Gastrocnemius medialis (tissue), 4 donors: ENCODE measurements at regions not wholly inside any gene's neighbourhood (a gene's known extent, or its start where the extent isn't known, plus 50 kb on each side); places are given as distances from the start of the nearest gene placed in this dataset.

Source experiments
- ATAC-seq, 2 donors: fragments of 150-250 bp; one replicate each; pipeline ENCODE4 v1.9.1; 2016
- DNase-seq, 2 donors: peaks; one replicate each; pipeline ENCODE4 v3.0.0-alpha.2; 2019
- H3K27ac ChIP-seq, 4 donors: fragments of 200-600 bp; sonication (generic); 1 replicate in 1 of 4; 2 replicates in 3 of 4; pipeline ENCODE4 v1.5.1; 2016 to 2018; ENCODE audit warnings: mild to moderate bottlenecking in 2 of 4, moderate library complexity in 1 of 4
- H3K27me3 ChIP-seq, 3 donors: fragments of 200-600 bp; sonication (generic) in 2 of 3; 1 replicate in 1 of 3; 2 replicates in 2 of 3; pipeline versions ENCODE4 v1.5.1 to v1.6.0; 2016 to 2019; ENCODE audit warnings: mild to moderate bottlenecking in 1 of 3, moderate library complexity in 1 of 3
- H3K36me3 ChIP-seq, 2 donors: fragments of 200-600 bp; sonication (generic) in 1 of 2; one replicate each; pipeline ENCODE4 v1.5.1; 2017 to 2018
- H3K4me1 ChIP-seq, 2 donors: fragments of 200-600 bp; sonication (generic) in 1 of 2; one replicate each; pipeline ENCODE4 v1.5.1; 2016 to 2017; ENCODE audit warnings: mild to moderate bottlenecking in 2 of 2
- H3K4me3 ChIP-seq, 4 donors: fragments of 200-600 bp; sonication (generic) in 3 of 4; 1 replicate in 1 of 4; 2 replicates in 3 of 4; pipeline ENCODE4 v1.5.1; 2016 to 2019; ENCODE audit warnings: mild to moderate bottlenecking in 2 of 4
- H3K9me3 ChIP-seq, 3 donors: fragments of 200-600 bp; sonication (generic) in 2 of 3; 1 replicate in 1 of 3; 2 replicates in 2 of 3; pipeline ENCODE4 v1.5.1; 2016 to 2019
- CTCF ChIP-seq, 5 experiments: fragments of 450-650 bp in 3 of 5; fragments of 200-600 bp in 2 of 5; sonication (generic) in 2 of 5; IDR thresholded peaks in 4 of 5; conservative IDR thresholded peaks in 1 of 5; 1 replicate in 4 of 5; 2 replicates in 1 of 5; pipeline ENCODE4 v1.5.1; 2016 to 2019; ENCODE audit warnings: antibody characterized with exemption in 5 of 5, mild to moderate bottlenecking in 3 of 5, moderate library complexity in 3 of 5
- POLR2A ChIP-seq, 2 donors: fragments of 450-650 bp; IDR thresholded peaks; one replicate each; pipeline ENCODE4 v1.6.1; 2017; ENCODE audit warnings: antibody characterized with exemption in 2 of 2, mild to moderate bottlenecking in 2 of 2, moderate library complexity in 2 of 2
- in situ Hi-C, 4 donors: fragments of 200-750 bp; cut with MboI; loops; one replicate each; pipeline versions ENCODE4 v1.15.0 to v1.8.0; 2017; ENCODE audit warnings: low sequenced_read_pairs in 4 of 4
- intact Hi-C: fragments of 100-400 bp; cut with DNase I; formaldehyde crosslinking; loops from one replicate; pipeline ENCODE4 v1.15.1; 2023; ENCODE audit warnings: low total_unique reads

GRCh38 chr6:104305206-104305605 lies 554.5 kb downstream of the HACE1 start:
- Histone ChIP-seq H3K9me3 (no peaks in the 10 kb centered on the region), H3K27ac (no peak overlapping the region), H3K4me1 (no peaks in the 10 kb centered on the region), H3K36me3 (no peaks in the 10 kb centered on the region), H3K4me3 (no peak overlapping the region), H3K27me3 (no peaks in the 10 kb centered on the region)
- TF ChIP-seq CTCF (IDR thresholded peaks at IDR 0.05 in 4 of 5, conservative IDR thresholded peaks at IDR 0.05 in 1 of 5), result no peak
- TF ChIP-seq POLR2A (IDR thresholded peaks at IDR 0.05), result no peak
- DNase-seq, result no peak
- no peak for ATAC-seq
- in situ Hi-C loops, result no loop called here
- intact Hi-C loops, result no loop called here

GRCh38 chr6:104301951-104302350 lies 557.8 kb downstream of the HACE1 start:
- DNase-seq, result no peak
- H3K4me3 ChIP-seq, result no peak overlapping the region
- no peaks in the 10 kb centered on the region for H3K27me3 ChIP-seq
- H3K36me3 ChIP-seq, result no peaks in the 10 kb centered on the region
- H3K9me3 ChIP-seq, result no peaks in the 10 kb centered on the region
- no peaks in the 10 kb centered on the region for H3K4me1 ChIP-seq
- no peak for ATAC-seq
- intact Hi-C loops, result no loop called here
- TF ChIP-seq CTCF (IDR thresholded peaks at IDR 0.05 in 4 of 5, conservative IDR thresholded peaks at IDR 0.05 in 1 of 5), result no peak
- no peak for TF ChIP-seq POLR2A (IDR thresholded peaks at IDR 0.05)
- H3K27ac ChIP-seq, result no peak overlapping the region
- in situ Hi-C loops, result no loop called here

GRCh38 chr6:104286641-104287040 lies 573.1 kb downstream of the HACE1 start:
- intact Hi-C loops, result no loop called here
- ATAC-seq (no peak), DNase-seq (no peak)
- H3K4me1 ChIP-seq, result no peaks in the 10 kb centered on the region
- no peak for TF ChIP-seq CTCF (IDR thresholded peaks at IDR 0.05 in 4 of 5, conservative IDR thresholded peaks at IDR 0.05 in 1 of 5)
- no peak for TF ChIP-seq POLR2A (IDR thresholded peaks at IDR 0.05)
- no peaks in the 10 kb centered on the region for H3K36me3 ChIP-seq
- no peaks in the 10 kb centered on the region for H3K27me3 ChIP-seq
- no peaks in the 10 kb centered on the region for H3K9me3 ChIP-seq
- in situ Hi-C loops, result no loop called here
- H3K4me3 ChIP-seq, result no peak overlapping the region
- no peak overlapping the region for H3K27ac ChIP-seq

- no peak for ATAC-seq
- TF ChIP-seq POLR2A (IDR thresholded peaks at IDR 0.05), result no peak
- no peak for TF ChIP-seq CTCF (IDR thresholded peaks at IDR 0.05 in 4 of 5, conservative IDR thresholded peaks at IDR 0.05 in 1 of 5)
- no peaks in the 10 kb centered on the region for H3K4me1 ChIP-seq
- in situ Hi-C loops, result no loop called here
- intact Hi-C loops, result no loop called here
- no peaks in the 10 kb centered on the region for H3K9me3 ChIP-seq
- no peak overlapping the region for H3K27ac ChIP-seq
- H3K36me3 ChIP-seq, result no peaks in the 10 kb centered on the region
- no peak overlapping the region for H3K4me3 ChIP-seq
- H3K27me3 ChIP-seq, result no peaks in the 10 kb centered on the region
- DNase-seq, result no peak
Observed at GRCh38 chr6:104284872-104285271, 574.8 kb downstream of the HACE1 start.

GRCh38 chr6:104282581-104282980 lies 577.1 kb downstream of the HACE1 start:
- Histone ChIP-seq H3K36me3 (no peaks in the 10 kb centered on the region), H3K27ac (no peak overlapping the region), H3K4me1 (no peaks in the 10 kb centered on the region), H3K4me3 (no peak overlapping the region), H3K9me3 (no peaks in the 10 kb centered on the region), H3K27me3 (no peaks in the 10 kb centered on the region)
- intact Hi-C loops, result no loop called here
- in situ Hi-C loops, result no loop called here
- TF ChIP-seq POLR2A (IDR thresholded peaks at IDR 0.05) (no peak), CTCF (IDR thresholded peaks at IDR 0.05 in 4 of 5, conservative IDR thresholded peaks at IDR 0.05 in 1 of 5) (no peak)
- DNase-seq, result no peak
- ATAC-seq, result no peak
